ENCODE measurements at regions not wholly inside any gene's neighbourhood (a gene's known extent, or its start where the extent isn't known, plus 50 kb on each side); places are given as distances from the start of the nearest gene placed in this dataset.

- TF ChIP-seq POLR2A (IDR thresholded peaks at IDR 0.05) (no peak), CTCF (IDR thresholded peaks at IDR 0.05) (no peak)
- WGBS, 2 donors = 90 to 92% methylated on average over 3 of the region's 3 CpGs
- no peaks in the 10 kb centered on the region for H3K27me3 ChIP-seq
- DNase-seq = no peak
- no peaks in the 10 kb centered on the region for H3K36me3 ChIP-seq (ENCODE audit: low read depth, missing control alignments)
- H3K9me3 ChIP-seq = no peaks in the 10 kb centered on the region
- no peak overlapping the region for H3K27ac ChIP-seq
- H3K4me3 ChIP-seq = no peak overlapping the region
- H3K4me1 ChIP-seq = no peaks in the 10 kb centered on the region
- intact Hi-C loops (cut with DNase I; ENCODE audit: low total_unique reads) = no loop called here
These were observed 132.7 kb upstream of the MAP3K4 start for GRCh38 chr6:160858886-160859285.

GRCh38 chr6:160859822-160860221 lies 131.7 kb upstream of the MAP3K4 start:
- Histone ChIP-seq H3K27me3 (no peaks in the 10 kb centered on the region), H3K4me3 (no peak overlapping the region), H3K36me3 (ENCODE audit: low read depth, missing control alignments) (no peaks in the 10 kb centered on the region), H3K9me3 (no peaks in the 10 kb centered on the region), H3K4me1 (no peaks in the 10 kb centered on the region), H3K27ac (no peak overlapping the region)
- DNase-seq = no peak
- intact Hi-C loops (cut with DNase I; ENCODE audit: low total_unique reads) = no loop called here
- TF ChIP-seq CTCF (IDR thresholded peaks at IDR 0.05) (no peak), POLR2A (IDR thresholded peaks at IDR 0.05) (no peak)
- WGBS, 2 donors = 75 to 79% methylated on average over 9 of the region's 9 CpGs

- no peaks in the 10 kb centered on the region for H3K9me3 ChIP-seq
- H3K4me3 ChIP-seq = no peak overlapping the region
- intact Hi-C loops (cut with DNase I; ENCODE audit: low total_unique reads) = no loop called here
- no peaks in the 10 kb centered on the region for H3K36me3 ChIP-seq (ENCODE audit: low read depth, missing control alignments)
- H3K27me3 ChIP-seq = no peaks in the 10 kb centered on the region
- DNase-seq = no peak
- TF ChIP-seq POLR2A (IDR thresholded peaks at IDR 0.05) (no peak), CTCF (IDR thresholded peaks at IDR 0.05) (no peak)
- 49 to 57% methylated on average over 4 of the region's 4 CpGs for WGBS, 2 donors
- no peak overlapping the region for H3K27ac ChIP-seq
- no peaks in the 10 kb centered on the region for H3K4me1 ChIP-seq
These were observed 129.7 kb upstream of the MAP3K4 start for GRCh38 chr6:160861824-160862223.

- intact Hi-C loops (cut with DNase I; ENCODE audit: low total_unique reads) = no loop called here
- no peaks in the 10 kb centered on the region for H3K27me3 ChIP-seq
- H3K27ac ChIP-seq = no peak overlapping the region
- no peaks in the 10 kb centered on the region for H3K9me3 ChIP-seq
- DNase-seq = no peak
- no peak overlapping the region for H3K4me3 ChIP-seq
- no peaks in the 10 kb centered on the region for H3K36me3 ChIP-seq (ENCODE audit: low read depth, missing control alignments)
- no peaks in the 10 kb centered on the region for H3K4me1 ChIP-seq
- TF ChIP-seq CTCF (IDR thresholded peaks at IDR 0.05) (no peak), POLR2A (IDR thresholded peaks at IDR 0.05) (no peak)
- 20 to 69% methylated on average over 3 to 18 of the region's 18 CpGs for WGBS, 2 donors
These were observed 127.8 kb upstream of the MAP3K4 start for GRCh38 chr6:160863782-160864181.

GRCh38 chr6:160871320-160871719 lies 120.2 kb upstream of the MAP3K4 start:
- Histone ChIP-seq H3K4me3 (no peak overlapping the region), H3K9me3 (no peaks in the 10 kb centered on the region), H3K27me3 (no peaks in the 10 kb centered on the region), H3K4me1 (no peaks in the 10 kb centered on the region), H3K36me3 (ENCODE audit: low read depth, missing control alignments) (no peaks in the 10 kb centered on the region), H3K27ac (no peak overlapping the region)
- DNase-seq = no peak
- intact Hi-C loops (cut with DNase I; ENCODE audit: low total_unique reads) = no loop called here
- WGBS, 2 donors = 98 to 100% methylated on average over 1 of the region's 1 CpG
- TF ChIP-seq POLR2A (IDR thresholded peaks at IDR 0.05) (no peak), CTCF (IDR thresholded peaks at IDR 0.05) (no peak)
